Lower leg skin (tissue), 4 donors: ENCODE measurements at regions not wholly inside any gene's neighbourhood (a gene's known extent, or its start where the extent isn't known, plus 50 kb on each side); places are given as distances from the start of the nearest gene placed in this dataset.

ENCODE experiments used
- DNase-seq, 2 donors: peaks; one replicate each; pipeline ENCODE4 v3.0.0-alpha.2; 2019; ENCODE audit warnings: low spot score in 2 of 2
- H3K4me3 ChIP-seq: fragments of 200-600 bp; sonication (generic); 2 replicates; pipeline ENCODE4 v1.5.1; 2017; ENCODE audit warnings: mild to moderate bottlenecking, low read depth; ENCODE audit not compliant: poor library complexity, severe bottlenecking
- POLR2A ChIP-seq, 2 donors: fragments of 450-650 bp; IDR thresholded peaks; one replicate each; pipeline ENCODE4 v1.6.1; 2016 to 2017; ENCODE audit warnings: antibody characterized with exemption in 2 of 2, mild to moderate bottlenecking in 1 of 2, moderate library complexity in 1 of 2
- WGBS, 2 donors: methylation state at CpG; one replicate each; pipeline ENCODE4 v1.1.5; 2018; 5-methylcytosine and 5-hydroxymethylcytosine counted together
- intact Hi-C: fragments of 100-400 bp; cut with DNase I; formaldehyde crosslinking; loops from one replicate; pipeline ENCODE4 v1.15.0; 2023; ENCODE audit warnings: low total_unique reads
- TF ChIP-seq, protein P1 (sequence below), 3 donors: fragments of 450-650 bp; IDR thresholded peaks; one replicate each; pipeline ENCODE4 v1.5.1; 2016; ENCODE audit warnings: antibody characterized with exemption in 3 of 3, mild to moderate bottlenecking in 3 of 3, moderate library complexity in 2 of 3

GRCh38 chrX:16042980-16043379, 80.4 kb upstream of the GRPR start:
- DNase-seq = no peak
- no peak overlapping the region for H3K4me3 ChIP-seq
- intact Hi-C loops = no loop called here
- WGBS, 2 donors = 33 to 62% methylated on average over 1 of the region's 1 CpG
- TF ChIP-seq, protein P1, sequence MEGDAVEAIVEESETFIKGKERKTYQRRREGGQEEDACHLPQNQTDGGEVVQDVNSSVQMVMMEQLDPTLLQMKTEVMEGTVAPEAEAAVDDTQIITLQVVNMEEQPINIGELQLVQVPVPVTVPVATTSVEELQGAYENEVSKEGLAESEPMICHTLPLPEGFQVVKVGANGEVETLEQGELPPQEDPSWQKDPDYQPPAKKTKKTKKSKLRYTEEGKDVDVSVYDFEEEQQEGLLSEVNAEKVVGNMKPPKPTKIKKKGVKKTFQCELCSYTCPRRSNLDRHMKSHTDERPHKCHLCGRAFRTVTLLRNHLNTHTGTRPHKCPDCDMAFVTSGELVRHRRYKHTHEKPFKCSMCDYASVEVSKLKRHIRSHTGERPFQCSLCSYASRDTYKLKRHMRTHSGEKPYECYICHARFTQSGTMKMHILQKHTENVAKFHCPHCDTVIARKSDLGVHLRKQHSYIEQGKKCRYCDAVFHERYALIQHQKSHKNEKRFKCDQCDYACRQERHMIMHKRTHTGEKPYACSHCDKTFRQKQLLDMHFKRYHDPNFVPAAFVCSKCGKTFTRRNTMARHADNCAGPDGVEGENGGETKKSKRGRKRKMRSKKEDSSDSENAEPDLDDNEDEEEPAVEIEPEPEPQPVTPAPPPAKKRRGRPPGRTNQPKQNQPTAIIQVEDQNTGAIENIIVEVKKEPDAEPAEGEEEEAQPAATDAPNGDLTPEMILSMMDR (IDR thresholded peaks at IDR 0.05) = no peak
- TF ChIP-seq POLR2A (IDR thresholded peaks at IDR 0.05) = no peak

DNA sequence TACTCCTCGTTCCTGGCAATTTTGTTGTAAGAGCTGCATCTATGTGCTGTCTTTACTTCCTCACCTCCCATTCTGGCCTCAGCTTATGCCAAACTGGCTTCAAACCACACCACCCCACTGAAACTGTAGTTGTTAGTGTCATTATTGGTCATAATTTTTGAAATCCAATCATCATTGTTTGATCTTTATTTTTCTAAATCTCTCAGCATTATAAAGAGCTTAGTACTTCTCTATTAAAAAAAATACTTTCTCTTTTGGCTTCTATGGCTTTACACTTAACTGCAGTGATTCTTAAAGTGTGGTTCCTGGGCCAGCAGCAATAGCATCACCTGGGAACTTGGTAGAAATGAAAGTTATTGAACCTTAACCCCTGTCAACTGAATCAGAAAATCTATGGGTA, 83.5 kb upstream of the GRPR start:
- WGBS, 2 donors = 76 to 85% methylated on average over 1 of the region's 1 CpG
- no peak overlapping the region for H3K4me3 ChIP-seq
- intact Hi-C loops = no loop called here
- TF ChIP-seq, protein P1 (IDR thresholded peaks at IDR 0.05) = no peak
- no peak for TF ChIP-seq POLR2A (IDR thresholded peaks at IDR 0.05)
- DNase-seq = no peak

DNA sequence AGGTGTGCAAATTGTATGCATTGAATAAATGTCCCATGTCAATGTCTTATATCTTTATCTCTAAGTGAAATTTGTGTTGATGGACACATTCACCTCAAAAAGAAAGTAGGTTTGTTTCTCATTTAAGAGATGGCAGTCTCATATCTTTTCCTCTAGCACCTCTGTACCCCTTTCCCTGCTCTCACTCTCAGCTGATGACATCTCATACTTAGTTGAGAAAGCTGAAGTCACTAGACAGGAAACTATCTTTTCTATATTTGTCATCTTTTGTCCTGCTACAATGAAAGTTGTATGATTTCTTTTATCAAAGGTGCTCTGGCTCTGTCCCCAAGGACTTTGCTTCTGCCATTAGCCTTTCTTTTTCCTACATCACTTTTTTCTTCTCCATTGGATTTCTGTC, 84.0 kb upstream of the GRPR start:
- H3K4me3 ChIP-seq = no peak overlapping the region
- intact Hi-C loops = no loop called here
- TF ChIP-seq, protein P1 (IDR thresholded peaks at IDR 0.05) = no peak
- TF ChIP-seq POLR2A (IDR thresholded peaks at IDR 0.05) = no peak
- no peak for DNase-seq

GRCh38 chrX:16033331-16033730, 90.0 kb upstream of the GRPR start:
- TF ChIP-seq, protein P1 (IDR thresholded peaks at IDR 0.05) = no peak
- TF ChIP-seq POLR2A (IDR thresholded peaks at IDR 0.05) = no peak
- no peak overlapping the region for H3K4me3 ChIP-seq
- 39 to 54% methylated on average over 4 of the region's 4 CpGs for WGBS, 2 donors
- DNase-seq = no peak
- intact Hi-C loops = no loop called here

DNA sequence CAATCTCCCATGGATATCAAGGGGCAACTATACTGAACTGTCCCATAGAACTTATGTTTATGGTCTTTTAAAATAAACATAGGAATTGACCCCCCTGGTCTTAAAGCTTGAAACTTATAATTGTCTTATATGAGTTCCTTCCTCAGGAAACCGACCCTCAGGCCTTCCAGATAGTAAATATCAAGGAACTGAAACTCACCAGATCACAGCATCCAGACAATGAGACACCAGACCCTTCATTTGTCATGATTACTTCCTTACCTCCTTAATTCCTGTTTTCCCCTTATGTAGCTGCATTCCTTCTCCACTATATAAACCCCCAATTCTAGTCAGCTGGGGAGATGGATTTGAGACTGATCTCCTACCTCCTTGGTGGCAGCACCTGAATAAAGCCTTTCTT, 94.8 kb upstream of the GRPR start:
- TF ChIP-seq POLR2A (IDR thresholded peaks at IDR 0.05) = no peak
- TF ChIP-seq, protein P1 (IDR thresholded peaks at IDR 0.05) = no peak
- intact Hi-C loops = no loop called here
- no peak for DNase-seq
- H3K4me3 ChIP-seq = no peak overlapping the region
- WGBS, 2 donors = 50 to 58% methylated on average over 1 of the region's 1 CpG
